ENCODE measurements at regions not wholly inside any gene's neighbourhood (a gene's known extent, or its start where the extent isn't known, plus 50 kb on each side); places are given as distances from the start of the nearest gene placed in this dataset.

DNA sequence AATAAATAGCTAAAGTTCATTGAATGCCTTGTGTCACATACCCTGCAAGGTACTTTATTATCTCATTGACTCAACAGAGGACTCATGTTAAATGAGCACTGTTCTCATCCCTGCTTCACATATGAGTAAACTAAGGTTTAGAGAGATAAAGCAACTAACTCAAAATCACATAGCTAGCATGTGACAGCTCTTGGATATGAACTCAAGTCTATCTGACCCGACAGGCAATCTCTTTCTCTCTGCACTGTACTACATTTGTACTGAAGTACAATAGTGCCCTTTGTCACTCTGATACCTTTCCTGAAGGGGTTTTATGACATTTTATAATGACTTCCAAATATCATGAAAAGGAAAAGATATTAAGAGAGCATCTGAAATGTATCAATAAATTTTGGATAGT lies 297.5 kb upstream of the UBE2E3 start:
- TF ChIP-seq, protein P1, sequence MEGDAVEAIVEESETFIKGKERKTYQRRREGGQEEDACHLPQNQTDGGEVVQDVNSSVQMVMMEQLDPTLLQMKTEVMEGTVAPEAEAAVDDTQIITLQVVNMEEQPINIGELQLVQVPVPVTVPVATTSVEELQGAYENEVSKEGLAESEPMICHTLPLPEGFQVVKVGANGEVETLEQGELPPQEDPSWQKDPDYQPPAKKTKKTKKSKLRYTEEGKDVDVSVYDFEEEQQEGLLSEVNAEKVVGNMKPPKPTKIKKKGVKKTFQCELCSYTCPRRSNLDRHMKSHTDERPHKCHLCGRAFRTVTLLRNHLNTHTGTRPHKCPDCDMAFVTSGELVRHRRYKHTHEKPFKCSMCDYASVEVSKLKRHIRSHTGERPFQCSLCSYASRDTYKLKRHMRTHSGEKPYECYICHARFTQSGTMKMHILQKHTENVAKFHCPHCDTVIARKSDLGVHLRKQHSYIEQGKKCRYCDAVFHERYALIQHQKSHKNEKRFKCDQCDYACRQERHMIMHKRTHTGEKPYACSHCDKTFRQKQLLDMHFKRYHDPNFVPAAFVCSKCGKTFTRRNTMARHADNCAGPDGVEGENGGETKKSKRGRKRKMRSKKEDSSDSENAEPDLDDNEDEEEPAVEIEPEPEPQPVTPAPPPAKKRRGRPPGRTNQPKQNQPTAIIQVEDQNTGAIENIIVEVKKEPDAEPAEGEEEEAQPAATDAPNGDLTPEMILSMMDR (IDR thresholded peaks at IDR 0.05): no peak
- TF ChIP-seq POLR2A (IDR thresholded peaks at IDR 0.05): no peak

Measured in right lobe of liver (tissue), 4 donors.